ENCODE measurements at regions not wholly inside any gene's neighbourhood (a gene's known extent, or its start where the extent isn't known, plus 50 kb on each side); places are given as distances from the start of the nearest gene placed in this dataset.

GRCh38 chr12:92459850-92460249 is 242.9 kb upstream of the PLEKHG7 start:
- TF ChIP-seq CTCF (conservative IDR thresholded peaks at IDR 0.05; ENCODE audit: low read depth, low read length) (no peak), EZH2 (IDR thresholded peaks at IDR 0.05; ENCODE audit: low read length, unreplicated experiment) (no peak)
